ENCODE measurements at regions not wholly inside any gene's neighbourhood (a gene's known extent, or its start where the extent isn't known, plus 50 kb on each side); places are given as distances from the start of the nearest gene placed in this dataset.

DNA sequence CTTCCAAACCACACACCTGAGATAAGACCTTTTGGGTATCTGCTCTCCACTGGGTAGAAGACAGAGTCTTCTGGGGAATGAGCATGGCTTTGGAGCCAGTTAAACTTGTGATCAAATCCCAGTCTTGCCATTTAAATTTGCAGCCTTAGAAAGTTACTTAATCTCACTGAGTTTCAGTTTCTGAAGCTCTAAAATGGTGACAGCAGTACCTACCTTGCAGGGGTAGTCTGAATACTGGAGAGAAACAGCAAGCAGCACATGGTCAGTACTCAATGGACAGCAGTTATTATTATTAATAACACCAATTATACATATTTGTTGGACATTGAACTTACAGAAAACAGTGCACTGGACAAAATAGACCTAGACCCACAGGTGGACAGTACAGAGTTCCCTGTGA, 260.9 kb downstream of the MAN2A1 start:
- TF ChIP-seq, protein P1, sequence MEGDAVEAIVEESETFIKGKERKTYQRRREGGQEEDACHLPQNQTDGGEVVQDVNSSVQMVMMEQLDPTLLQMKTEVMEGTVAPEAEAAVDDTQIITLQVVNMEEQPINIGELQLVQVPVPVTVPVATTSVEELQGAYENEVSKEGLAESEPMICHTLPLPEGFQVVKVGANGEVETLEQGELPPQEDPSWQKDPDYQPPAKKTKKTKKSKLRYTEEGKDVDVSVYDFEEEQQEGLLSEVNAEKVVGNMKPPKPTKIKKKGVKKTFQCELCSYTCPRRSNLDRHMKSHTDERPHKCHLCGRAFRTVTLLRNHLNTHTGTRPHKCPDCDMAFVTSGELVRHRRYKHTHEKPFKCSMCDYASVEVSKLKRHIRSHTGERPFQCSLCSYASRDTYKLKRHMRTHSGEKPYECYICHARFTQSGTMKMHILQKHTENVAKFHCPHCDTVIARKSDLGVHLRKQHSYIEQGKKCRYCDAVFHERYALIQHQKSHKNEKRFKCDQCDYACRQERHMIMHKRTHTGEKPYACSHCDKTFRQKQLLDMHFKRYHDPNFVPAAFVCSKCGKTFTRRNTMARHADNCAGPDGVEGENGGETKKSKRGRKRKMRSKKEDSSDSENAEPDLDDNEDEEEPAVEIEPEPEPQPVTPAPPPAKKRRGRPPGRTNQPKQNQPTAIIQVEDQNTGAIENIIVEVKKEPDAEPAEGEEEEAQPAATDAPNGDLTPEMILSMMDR (IDR thresholded peaks at IDR 0.05), result no peak
- TF ChIP-seq POLR2AphosphoS5 (IDR thresholded peaks at IDR 0.05), result no peak
